HEK293T (cell line): ENCODE measurements at regions not wholly inside any gene's neighbourhood (a gene's known extent, or its start where the extent isn't known, plus 50 kb on each side); places are given as distances from the start of the nearest gene placed in this dataset.

Experiments
- CTCF ChIA-PET: fragments of 350-600 bp; formaldehyde crosslinking; extraction: SDS; loops from one replicate; lab custom pipeline; 2021; ENCODE audit warnings: antibody characterized with exemption, inconsistent platforms; lab: Yijun Ruan, JAX
- POLR2A ChIA-PET: fragments of 350-600 bp; formaldehyde crosslinking; extraction: SDS; loops from one replicate; lab custom pipeline; 2020; ENCODE audit warnings: antibody characterized with exemption, inconsistent platforms; lab: Yijun Ruan, JAX
- DNase-seq: peaks from one replicate; pipeline ENCODE4 v3.0.0; 2012; ENCODE audit warnings: mixed read lengths; ENCODE audit errors: extremely low spot score
- ARNT ChIP-seq: fragments of 450-650 bp; IDR thresholded peaks from 2 replicates; pipeline ENCODE4 v1.6.1; 2017; ENCODE audit warnings: mild to moderate bottlenecking
- BHLHE40 ChIP-seq: fragments of 450-650 bp; IDR thresholded peaks from 2 replicates; pipeline ENCODE4 v1.6.1; 2016; ENCODE audit warnings: mild to moderate bottlenecking, moderate library complexity, borderline replicate concordance
- CTBP1 ChIP-seq: fragments of 450-650 bp; IDR thresholded peaks from 2 replicates; pipeline ENCODE4 v1.6.1; 2016; ENCODE audit warnings: borderline replicate concordance
- ELF4 ChIP-seq: fragments of 450-650 bp; IDR thresholded peaks from 2 replicates; pipeline ENCODE4 v1.6.1; 2017; ENCODE audit warnings: antibody characterized with exemption
- FOXA1 ChIP-seq: fragments of 450-650 bp; IDR thresholded peaks from 2 replicates; pipeline ENCODE4 v1.6.1; 2016; ENCODE audit warnings: mild to moderate bottlenecking
- FOXK2 ChIP-seq: fragments of 450-650 bp; IDR thresholded peaks from 2 replicates; pipeline ENCODE4 v1.6.1; 2016; ENCODE audit warnings: mild to moderate bottlenecking
- FOXM1 ChIP-seq: fragments of 450-650 bp; IDR thresholded peaks from 2 replicates; pipeline ENCODE4 v1.6.1; 2017; ENCODE audit warnings: mild to moderate bottlenecking, borderline replicate concordance
- HDGF ChIP-seq: fragments of 450-650 bp; IDR thresholded peaks from 2 replicates; pipeline ENCODE4 v1.6.1; 2017; ENCODE audit warnings: antibody characterized with exemption, borderline replicate concordance
- L3MBTL2 ChIP-seq: fragments of 450-650 bp; conservative IDR thresholded peaks from 2 replicates; pipeline ENCODE4 v1.6.1; 2016; ENCODE audit warnings: mild to moderate bottlenecking
- LEF1 ChIP-seq: fragments of 450-650 bp; IDR thresholded peaks from 2 replicates; pipeline ENCODE4 v1.6.1; 2017; ENCODE audit warnings: mild to moderate bottlenecking, borderline replicate concordance
- NFRKB ChIP-seq: fragments of 450-650 bp; IDR thresholded peaks from 2 replicates; pipeline ENCODE4 v1.6.1; 2016; ENCODE audit warnings: mild to moderate bottlenecking, moderate library complexity
- SP1 ChIP-seq: fragments of 450-650 bp; IDR thresholded peaks from 2 replicates; pipeline ENCODE4 v1.6.1; 2017
- SUZ12 ChIP-seq: fragments of 450-650 bp; IDR thresholded peaks from 2 replicates; pipeline ENCODE4 v1.6.1; 2016; ENCODE audit warnings: mild to moderate bottlenecking
- TARDBP ChIP-seq: fragments of 450-650 bp; IDR thresholded peaks from 2 replicates; pipeline ENCODE4 v1.6.1; 2016
- ZNF384 ChIP-seq: fragments of 450-650 bp; IDR thresholded peaks from 2 replicates; pipeline ENCODE4 v1.6.1; 2016
- TF ChIP-seq, protein P1 (sequence below): fragments of 450-650 bp; IDR thresholded peaks from 2 replicates; pipeline ENCODE4 v1.6.1; 2016

DNA sequence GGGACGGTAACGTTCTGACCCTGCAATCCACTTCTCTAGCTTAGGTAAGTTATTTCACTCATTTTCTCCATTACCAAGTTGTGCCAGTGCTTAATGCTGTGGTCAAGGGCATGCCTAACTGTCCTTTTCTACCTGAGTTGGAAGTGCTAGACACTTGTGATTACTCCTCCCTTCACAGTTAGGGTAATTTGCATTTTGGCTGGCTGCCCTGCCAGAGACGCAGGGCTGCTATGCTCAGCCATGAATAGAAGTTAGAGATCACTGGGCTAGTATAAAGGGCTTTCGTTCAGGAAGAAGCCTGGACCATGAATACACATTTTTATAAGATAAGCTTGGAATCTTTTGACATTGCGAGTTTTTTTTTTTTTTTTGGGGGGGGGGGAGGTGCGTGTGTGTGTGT lies 633.2 kb upstream of the NEGR1 start:
- CTCF ChIA-PET, result no interaction called here
- POLR2A ChIA-PET, result no interaction called here
- no peak for TF ChIP-seq FOXM1
- no peak for TF ChIP-seq LEF1
- TF ChIP-seq FOXA1, result no peak
- no peak for TF ChIP-seq L3MBTL2
- TF ChIP-seq SP1, result no peak
- TF ChIP-seq SUZ12, result no peak
- TF ChIP-seq BHLHE40, result no peak
- no peak for DNase-seq

DNA sequence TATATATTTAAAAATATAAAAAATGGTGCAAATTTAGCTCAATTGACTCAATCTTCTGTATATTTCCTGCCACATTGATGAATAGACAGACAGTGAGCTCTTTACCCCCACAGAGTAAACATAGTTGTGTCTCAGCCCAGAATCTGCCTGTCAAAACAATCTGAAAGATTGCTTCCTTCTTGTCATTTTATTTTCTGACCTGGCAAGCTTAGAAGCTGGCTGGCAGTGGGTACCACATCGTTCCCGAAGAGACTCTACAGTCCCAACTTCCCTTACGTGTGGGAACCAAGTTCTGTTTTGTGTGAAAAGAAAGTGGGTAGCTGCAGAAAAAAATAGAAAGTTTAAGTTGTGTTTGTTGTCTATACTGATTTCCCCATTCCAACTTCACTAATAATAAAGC lies 629.3 kb upstream of the NEGR1 start:
- POLR2A ChIA-PET, result no interaction called here
- CTCF ChIA-PET, result interaction anchor here (0.7 kb wide), 1 partner anchor 288 kb away, joined by 3 read pairs; no protein-coding TSS in a partner anchor
- TF ChIP-seq SUZ12, result no peak
- TF ChIP-seq ARNT, result no peak
- no peak for TF ChIP-seq LEF1
- no peak for DNase-seq

DNA sequence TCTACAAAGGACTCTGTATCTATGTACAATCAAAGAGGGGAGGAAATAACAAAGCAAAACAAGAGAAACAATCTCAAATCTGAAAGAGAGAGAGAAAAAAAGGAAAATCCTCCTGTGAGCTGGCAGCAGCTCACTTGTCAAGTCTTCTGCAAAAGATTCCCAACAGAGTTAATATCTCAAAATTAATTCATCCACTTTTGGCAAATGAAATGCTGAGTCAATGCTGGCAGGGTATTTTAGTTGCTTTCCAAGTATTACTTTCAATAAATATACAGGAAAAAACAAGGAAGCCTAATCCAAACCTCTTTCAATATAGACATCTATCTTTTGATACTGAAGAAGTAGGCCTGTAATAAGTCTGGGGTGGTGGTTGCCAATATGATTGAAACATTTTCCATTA lies 613.9 kb upstream of the NEGR1 start:
- CTCF ChIA-PET, result no interaction called here
- POLR2A ChIA-PET, result no interaction called here
- TF ChIP-seq BHLHE40 (no peak), SP1 (no peak), L3MBTL2 (no peak), ZNF384 (no peak), ARNT (no peak), FOXK2 (no peak), HDGF (no peak), CTBP1 (no peak), SUZ12 (no peak), ELF4 (no peak), FOXA1 (no peak), NFRKB (no peak), TARDBP (no peak)
- no peak for DNase-seq

DNA sequence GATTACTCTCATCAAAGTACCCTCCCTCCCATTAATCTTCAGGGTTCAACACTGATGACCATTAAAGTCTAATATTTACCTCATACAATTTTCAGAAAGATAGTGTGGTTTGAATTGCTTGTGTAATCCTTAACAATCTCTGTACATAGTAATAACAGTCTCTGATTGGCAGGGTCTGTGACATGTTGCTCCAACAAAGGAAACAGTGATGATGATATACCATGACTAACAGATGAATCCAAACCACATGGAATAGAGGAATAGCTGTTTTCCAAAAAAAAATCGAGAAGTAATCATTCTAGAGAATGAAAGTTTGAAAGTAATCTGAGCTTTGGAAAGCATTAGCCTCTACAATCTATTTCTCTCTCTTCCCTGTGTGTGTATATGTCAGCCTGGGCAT lies 610.1 kb upstream of the NEGR1 start:
- POLR2A ChIA-PET, result no interaction called here

DNA sequence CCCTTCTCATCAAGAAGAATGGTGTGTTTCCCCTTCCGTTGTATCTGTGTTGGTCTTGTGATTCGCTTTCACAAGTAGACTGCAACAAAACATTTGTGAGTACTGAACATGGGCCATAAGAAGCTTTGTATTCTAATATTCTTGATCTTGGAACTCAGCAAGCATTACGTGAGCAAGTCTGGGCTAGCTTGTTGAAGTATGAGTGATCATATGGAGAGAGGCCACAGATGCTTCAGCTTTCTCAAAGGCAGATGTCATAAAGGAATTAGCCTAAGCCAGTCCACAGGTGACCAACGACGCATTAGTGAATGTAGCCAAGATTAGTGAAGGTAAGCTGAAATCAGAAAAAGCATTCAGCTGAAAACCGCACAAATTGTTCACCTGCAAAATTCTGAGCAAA lies 609.6 kb upstream of the NEGR1 start:
- CTCF ChIA-PET, result no interaction called here
- TF ChIP-seq FOXA1 (no peak), BHLHE40 (no peak), SUZ12 (no peak), L3MBTL2 (no peak), ARNT (no peak), NFRKB (no peak), ZNF384 (no peak), TARDBP (no peak)
- POLR2A ChIA-PET, result no interaction called here
- DNase-seq, result no peak

More for the DNA sequence above, 610.1 kb upstream of the NEGR1 start:
- TF ChIP-seq BHLHE40, result no peak
- TF ChIP-seq ZNF384, result no peak
- CTCF ChIA-PET, result no interaction called here
- DNase-seq, result no peak

DNA sequence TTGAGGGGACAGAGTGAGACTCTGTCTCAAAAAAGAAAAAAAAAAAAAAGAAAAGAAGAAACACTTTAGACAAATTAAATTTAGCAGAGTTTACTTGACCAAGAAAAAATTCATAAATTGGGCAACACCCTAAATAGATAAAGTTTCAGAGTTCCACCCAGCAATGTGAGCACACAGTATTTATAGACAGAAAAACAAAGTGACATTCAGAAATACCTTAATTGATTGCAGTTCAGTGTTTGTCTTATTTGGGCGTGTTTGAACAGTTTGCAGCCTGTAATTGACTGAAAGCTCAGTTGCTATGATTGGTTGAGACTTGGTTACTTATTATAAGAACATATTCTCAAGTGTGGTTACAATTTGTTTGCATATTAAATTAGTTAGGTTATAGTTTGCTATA lies 603.5 kb upstream of the NEGR1 start:
- TF ChIP-seq, protein P1, sequence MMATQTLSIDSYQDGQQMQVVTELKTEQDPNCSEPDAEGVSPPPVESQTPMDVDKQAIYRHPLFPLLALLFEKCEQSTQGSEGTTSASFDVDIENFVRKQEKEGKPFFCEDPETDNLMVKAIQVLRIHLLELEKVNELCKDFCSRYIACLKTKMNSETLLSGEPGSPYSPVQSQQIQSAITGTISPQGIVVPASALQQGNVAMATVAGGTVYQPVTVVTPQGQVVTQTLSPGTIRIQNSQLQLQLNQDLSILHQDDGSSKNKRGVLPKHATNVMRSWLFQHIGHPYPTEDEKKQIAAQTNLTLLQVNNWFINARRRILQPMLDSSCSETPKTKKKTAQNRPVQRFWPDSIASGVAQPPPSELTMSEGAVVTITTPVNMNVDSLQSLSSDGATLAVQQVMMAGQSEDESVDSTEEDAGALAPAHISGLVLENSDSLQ, result no peak
- TF ChIP-seq ARNT (no peak), HDGF (no peak), LEF1 (no peak), L3MBTL2 (no peak), NFRKB (no peak), FOXA1 (no peak), SUZ12 (no peak), SP1 (no peak), BHLHE40 (no peak), CTBP1 (no peak)
- no peak for DNase-seq
- ChIA-PET CTCF (no interaction called here), POLR2A (no interaction called here)

DNA sequence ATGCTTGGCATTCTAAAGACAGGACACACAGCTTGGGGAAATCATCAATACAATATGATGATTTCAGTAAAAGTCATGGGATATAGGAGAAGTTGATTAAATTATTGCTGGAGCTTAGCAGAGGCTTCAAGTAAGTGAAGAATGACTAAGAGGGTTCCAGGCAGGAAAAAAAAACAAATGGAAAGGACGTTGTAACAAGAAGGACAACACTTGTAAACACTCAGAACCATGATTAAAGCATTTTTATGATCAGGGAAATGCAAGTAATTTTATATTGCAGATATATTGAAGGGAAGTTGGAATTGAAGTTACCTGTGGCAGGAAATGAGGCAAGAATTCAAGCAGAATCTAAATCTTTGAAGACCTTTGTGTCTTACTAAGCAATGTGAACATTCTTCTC lies 602.7 kb upstream of the NEGR1 start:
- CTCF ChIA-PET, result no interaction called here

More for the DNA sequence above, 602.7 kb upstream of the NEGR1 start:
- TF ChIP-seq SP1, result no peak
- no peak for TF ChIP-seq ZNF384
- no peak for TF ChIP-seq L3MBTL2
- no peak for TF ChIP-seq ELF4
- TF ChIP-seq NFRKB, result no peak
- no peak for TF ChIP-seq LEF1
- TF ChIP-seq FOXK2, result no peak
- no peak for TF ChIP-seq FOXA1
- TF ChIP-seq FOXM1, result no peak
- no peak for TF ChIP-seq CTBP1
- no peak for TF ChIP-seq BHLHE40
- TF ChIP-seq TARDBP, result no peak
- TF ChIP-seq SUZ12, result no peak
- no peak for TF ChIP-seq ARNT
- TF ChIP-seq HDGF, result no peak
- TF ChIP-seq, protein P1, result no peak
- POLR2A ChIA-PET, result no interaction called here
- no peak for DNase-seq
